Fibroblast of mammary gland (primary cell): ENCODE measurements at regions not wholly inside any gene's neighbourhood (a gene's known extent, or its start where the extent isn't known, plus 50 kb on each side); places are given as distances from the start of the nearest gene placed in this dataset.

ENCODE experiments used
- DNase-seq: peaks from one replicate; pipeline ENCODE4 v3.0.0-alpha.2; 2010; ENCODE audit warnings: low read depth
- H3K4me3 ChIP-seq: 2 replicates; pipeline ENCODE4 v1.5.1; 2011; ENCODE audit warnings: low read depth, mild to moderate bottlenecking, low read length, moderate library complexity; ENCODE audit not compliant: control insufficient read depth
- CTCF ChIP-seq: conservative IDR thresholded peaks from 2 replicates; pipeline ENCODE4 v1.5.1; 2011; ENCODE audit warnings: low read depth, low read length, inconsistent platforms; ENCODE audit not compliant: control insufficient read depth, insufficient read depth

GRCh38 chr13:59444210-59444857 is 719.4 kb downstream of the DIAPH3 start:
- no peak overlapping the region for H3K4me3 ChIP-seq
- TF ChIP-seq CTCF = no peak
- DNase-seq = no peak

- TF ChIP-seq CTCF = no peak
- no peak overlapping the region for H3K4me3 ChIP-seq
- no peak for DNase-seq
Measured at GRCh38 chr13:59445812-59446211, 717.9 kb downstream of the DIAPH3 start.

- TF ChIP-seq CTCF = no peak
Measured at GRCh38 chr13:59446391-59446790, 717.3 kb downstream of the DIAPH3 start.

GRCh38 chr13:59447031-59447430 is 716.7 kb downstream of the DIAPH3 start:
- no peak for DNase-seq

More at GRCh38 chr13:59446391-59446790, 717.3 kb downstream of the DIAPH3 start:
- no peak for DNase-seq
- H3K4me3 ChIP-seq = no peak overlapping the region

GRCh38 chr13:59447846-59448620 is 715.7 kb downstream of the DIAPH3 start:
- no peak overlapping the region for H3K4me3 ChIP-seq
- TF ChIP-seq CTCF = no peak
- no peak for DNase-seq

More at GRCh38 chr13:59447031-59447430, 716.7 kb downstream of the DIAPH3 start:
- no peak for TF ChIP-seq CTCF
- H3K4me3 ChIP-seq = no peak overlapping the region

GRCh38 chr13:59449750-59450149 is 714.0 kb downstream of the DIAPH3 start:
- no peak for TF ChIP-seq CTCF
- DNase-seq = no peak
- H3K4me3 ChIP-seq = no peak overlapping the region
